Suprapubic skin (tissue), 4 donors: ENCODE measurements at regions not wholly inside any gene's neighbourhood (a gene's known extent, or its start where the extent isn't known, plus 50 kb on each side); places are given as distances from the start of the nearest gene placed in this dataset.

Experiments
- CTCF ChIP-seq, 2 donors: fragments of 200-600 bp in 1 of 2; fragments of 450-650 bp in 1 of 2; sonication (generic) in 1 of 2; IDR thresholded peaks; one replicate each; pipeline ENCODE4 v1.5.1; 2016 to 2019; ENCODE audit warnings: antibody characterized with exemption in 2 of 2, mild to moderate bottlenecking in 1 of 2, moderate library complexity in 1 of 2
- EP300 ChIP-seq: sonication (generic); formaldehyde crosslinking; IDR thresholded peaks from one replicate; pipeline ENCODE4 v1.6.1; 2017; ENCODE audit warnings: antibody characterized with exemption
- POLR2A ChIP-seq, 2 donors: fragments of 450-650 bp; IDR thresholded peaks; one replicate each; pipeline ENCODE4 v1.6.1; 2017; ENCODE audit warnings: antibody characterized with exemption in 2 of 2, mild to moderate bottlenecking in 2 of 2, moderate library complexity in 2 of 2
- POLR2AphosphoS5 ChIP-seq, 3 donors: sonication (generic); formaldehyde crosslinking; IDR thresholded peaks; one replicate each; pipeline ENCODE4 v1.6.1; 2017; ENCODE audit warnings: antibody characterized with exemption in 3 of 3

- TF ChIP-seq EP300 (no peak), POLR2AphosphoS5 (IDR thresholded peaks at IDR 0.05) (no peak), CTCF (IDR thresholded peaks at IDR 0.05) (no peak), POLR2A (IDR thresholded peaks at IDR 0.05) (no peak)
These were observed 90.3 kb upstream of the THY1 start for GRCh38 chr11:119513131-119513805.
